Progenitor cell of endocrine pancreas (in vitro differentiated cells): ENCODE measurements at regions not wholly inside any gene's neighbourhood (a gene's known extent, or its start where the extent isn't known, plus 50 kb on each side); places are given as distances from the start of the nearest gene placed in this dataset.

Source experiments
- DNase-seq: peaks from one replicate; pipeline ENCODE4 v3.0.0; 2021; ENCODE audit warnings: low spot score; ENCODE audit not compliant: unreplicated experiment
- H3K27ac Mint-ChIP-seq: 2 replicates; pipeline ENCODE4 v1.8.0; 2021; ENCODE audit warnings: mild to moderate bottlenecking, moderate library complexity, mixed read lengths
- H3K27me3 Mint-ChIP-seq: 2 replicates; pipeline ENCODE4 v1.8.0; 2021; ENCODE audit warnings: mixed read lengths
- H3K36me3 Mint-ChIP-seq: 2 replicates; pipeline ENCODE4 v1.8.0; 2022; ENCODE audit warnings: mixed read lengths; ENCODE audit not compliant: insufficient read depth
- H3K4me1 Mint-ChIP-seq: 2 replicates; pipeline ENCODE4 v1.8.0; 2021; ENCODE audit warnings: low read depth, mixed read lengths
- H3K4me3 Mint-ChIP-seq: 2 replicates; pipeline ENCODE4 v1.8.0; 2021; ENCODE audit warnings: low read depth, mild to moderate bottlenecking, moderate library complexity, mixed read lengths
- H3K9me3 Mint-ChIP-seq: 2 replicates; pipeline ENCODE4 v1.8.0; 2021; ENCODE audit warnings: low read depth, mixed read lengths
- CTCF ChIP-seq: fragments of 200-600 bp; sonication (generic); IDR thresholded peaks from one replicate; pipeline ENCODE4 v1.5.0; 2021; ENCODE audit warnings: antibody characterized with exemption, mild to moderate bottlenecking; ENCODE audit not compliant: unreplicated experiment

- Mint-ChIP-seq H3K27ac (no peak overlapping the region), H3K36me3 (no peaks in the 10 kb centered on the region), H3K4me3 (no peak overlapping the region), H3K9me3 (no peaks in the 10 kb centered on the region), H3K27me3 (peaks cover 20% of the 10 kb centered on the region), H3K4me1 (no peaks in the 10 kb centered on the region)
- no peak for TF ChIP-seq CTCF
- no peak for DNase-seq
These were observed 417.7 kb downstream of the IRX1 start for GRCh38 chr5:4013106-4013898.

- no peak overlapping the region for H3K27ac Mint-ChIP-seq
- H3K36me3 Mint-ChIP-seq: no peaks in the 10 kb centered on the region
- TF ChIP-seq CTCF: no peak
- peaks cover 24% of the 10 kb centered on the region for H3K27me3 Mint-ChIP-seq
- H3K4me3 Mint-ChIP-seq: no peak overlapping the region
- no peak for DNase-seq
- no peaks in the 10 kb centered on the region for H3K4me1 Mint-ChIP-seq
- H3K9me3 Mint-ChIP-seq: no peaks in the 10 kb centered on the region
These were observed 420.1 kb downstream of the IRX1 start for GRCh38 chr5:4015709-4016108.

- no peak for TF ChIP-seq CTCF
- peaks cover 21% of the 10 kb centered on the region for H3K27me3 Mint-ChIP-seq
These were observed 421.6 kb downstream of the IRX1 start for GRCh38 chr5:4017076-4017803.

GRCh38 chr5:4018007-4018406 is 422.4 kb downstream of the IRX1 start:
- no peaks in the 10 kb centered on the region for H3K4me1 Mint-ChIP-seq
- no peak for DNase-seq
- H3K27ac Mint-ChIP-seq: no peak overlapping the region
- H3K36me3 Mint-ChIP-seq: no peaks in the 10 kb centered on the region
- TF ChIP-seq CTCF: no peak
- H3K27me3 Mint-ChIP-seq: peaks cover 14% of the 10 kb centered on the region
- H3K9me3 Mint-ChIP-seq: no peaks in the 10 kb centered on the region
- H3K4me3 Mint-ChIP-seq: no peak overlapping the region

More at GRCh38 chr5:4017076-4017803, 421.6 kb downstream of the IRX1 start:
- H3K4me1 Mint-ChIP-seq: no peaks in the 10 kb centered on the region
- DNase-seq: no peak
- H3K36me3 Mint-ChIP-seq: no peaks in the 10 kb centered on the region
- no peaks in the 10 kb centered on the region for H3K9me3 Mint-ChIP-seq
- no peak overlapping the region for H3K27ac Mint-ChIP-seq
- no peak overlapping the region for H3K4me3 Mint-ChIP-seq

- H3K27ac Mint-ChIP-seq: no peak overlapping the region
- no peak for TF ChIP-seq CTCF
- peaks cover 8% of the 10 kb centered on the region for H3K27me3 Mint-ChIP-seq
- H3K36me3 Mint-ChIP-seq: no peaks in the 10 kb centered on the region
- no peak for DNase-seq
- no peak overlapping the region for H3K4me3 Mint-ChIP-seq
- no peaks in the 10 kb centered on the region for H3K4me1 Mint-ChIP-seq
- no peaks in the 10 kb centered on the region for H3K9me3 Mint-ChIP-seq
These were observed 423.6 kb downstream of the IRX1 start for GRCh38 chr5:4019009-4019769.
